Loucy (cell line): ENCODE measurements at regions not wholly inside any gene's neighbourhood (a gene's known extent, or its start where the extent isn't known, plus 50 kb on each side); places are given as distances from the start of the nearest gene placed in this dataset.

Experiments
- H2AFZ ChIP-seq: fragments of 200-600 bp; sonication (generic); 2 replicates; pipeline ENCODE4 v1.6.0; 2016; ENCODE audit warnings: antibody characterized with exemption, mild to moderate bottlenecking, low read length, moderate library complexity
- H3F3A ChIP-seq: fragments of 200-600 bp; 2 replicates; pipeline ENCODE4 v1.6.0; 2016; ENCODE audit warnings: antibody characterized with exemption, low read depth, mild to moderate bottlenecking
- H3K27me3 ChIP-seq: fragments of 200-600 bp; sonication (generic); 2 replicates; pipeline ENCODE4 v1.6.1; 2014; ENCODE audit warnings: low read length, mild to moderate bottlenecking; ENCODE audit not compliant: insufficient read depth, poor library complexity, severe bottlenecking
- H3K36me3 ChIP-seq: fragments of 200-600 bp; sonication (generic); 2 replicates; pipeline ENCODE4 v1.6.1; 2016; ENCODE audit warnings: low read length; ENCODE audit not compliant: insufficient read depth
- H3K4me1 ChIP-seq: fragments of 200-600 bp; sonication (generic); 2 replicates; pipeline ENCODE4 v1.5.1; 2014; ENCODE audit warnings: low read length, mild to moderate bottlenecking; ENCODE audit not compliant: insufficient read depth, poor library complexity, severe bottlenecking
- H3K4me2 ChIP-seq: fragments of 200-600 bp; sonication (generic); 2 replicates; pipeline ENCODE4 v1.6.0; 2014; ENCODE audit warnings: antibody characterized with exemption, low read length, low read depth, mild to moderate bottlenecking; ENCODE audit not compliant: poor library complexity, severe bottlenecking
- H3K4me3 ChIP-seq: fragments of 200-600 bp; sonication (generic); 2 replicates; pipeline ENCODE4 v1.5.1; 2014; ENCODE audit warnings: low read length, mild to moderate bottlenecking, mixed read lengths; ENCODE audit not compliant: poor library complexity, severe bottlenecking
- H3K79me2 ChIP-seq: fragments of 200-600 bp; sonication (generic); 2 replicates; pipeline ENCODE4 v1.6.1; 2014; ENCODE audit warnings: low read length; ENCODE audit not compliant: insufficient read depth
- H3K9ac ChIP-seq: fragments of 200-600 bp; sonication (generic); 2 replicates; pipeline ENCODE4 v1.6.0; 2014; ENCODE audit warnings: mild to moderate bottlenecking, low read depth, low read length, moderate library complexity; ENCODE audit not compliant: poor library complexity, severe bottlenecking
- H3K9me2 ChIP-seq: fragments of 200-600 bp; sonication (generic); replicated peaks from 2 replicates; pipeline ENCODE4 v1.6.1; 2016; ENCODE audit warnings: low read depth, low read length, mixed read lengths
- H3K9me3 ChIP-seq: fragments of 200-600 bp; sonication (generic); 2 replicates; pipeline ENCODE4 v1.6.1; 2014; ENCODE audit warnings: mild to moderate bottlenecking, antibody characterized with exemption, low read length, low read depth; ENCODE audit not compliant: insufficient read depth
- H4K20me1 ChIP-seq: fragments of 200-600 bp; sonication (generic); 2 replicates; pipeline ENCODE4 v1.6.0; 2014; ENCODE audit warnings: antibody characterized with exemption, low read length, mild to moderate bottlenecking; ENCODE audit not compliant: insufficient read depth, poor library complexity, severe bottlenecking
- EZH2phosphoT487 ChIP-seq: fragments of 200-600 bp; IDR thresholded peaks from 2 replicates; pipeline ENCODE4 v1.6.1; 2018; ENCODE audit warnings: antibody characterized with exemption, mild to moderate bottlenecking, moderate library complexity, borderline replicate concordance
- TF ChIP-seq, protein P1 (sequence below): fragments of 200-600 bp; sonication (generic); conservative IDR thresholded peaks from 2 replicates; pipeline ENCODE4 v1.5.1; 2014; ENCODE audit warnings: mild to moderate bottlenecking, antibody characterized with exemption, low read length

DNA sequence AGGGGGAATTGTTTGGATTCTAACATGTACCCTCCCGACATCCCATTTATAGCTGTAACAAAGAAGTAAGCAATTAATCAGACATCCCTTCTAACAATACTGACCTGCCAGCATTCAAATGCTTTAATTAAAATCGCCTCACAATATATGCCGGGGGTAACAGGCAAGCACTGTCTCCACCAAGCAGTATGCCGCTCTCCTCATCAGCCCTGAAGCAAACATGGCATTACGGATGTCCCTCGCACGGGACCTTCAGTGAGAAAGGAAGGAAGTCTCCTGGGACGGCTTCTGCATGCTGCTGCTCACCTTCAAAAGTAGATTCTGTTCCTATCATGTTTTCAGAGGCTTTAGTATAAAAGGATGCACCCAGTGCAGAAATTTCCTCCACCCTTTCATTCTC, 292.7 kb upstream of the POU3F3 start:
- no peak overlapping the region for H2AFZ ChIP-seq
- no peaks in the 10 kb centered on the region for H3K36me3 ChIP-seq
- no peak overlapping the region for H3K4me3 ChIP-seq
- H3K9me2 ChIP-seq: no peaks in the 10 kb centered on the region
- H3K4me1 ChIP-seq: peaks cover 6% of the 10 kb centered on the region
- no peak overlapping the region for H3K9ac ChIP-seq
- H3K27me3 ChIP-seq: no peaks in the 10 kb centered on the region
- no peaks in the 10 kb centered on the region for H4K20me1 ChIP-seq
- no peak overlapping the region for H3K4me2 ChIP-seq
- TF ChIP-seq EZH2phosphoT487: no peak
- TF ChIP-seq, protein P1, sequence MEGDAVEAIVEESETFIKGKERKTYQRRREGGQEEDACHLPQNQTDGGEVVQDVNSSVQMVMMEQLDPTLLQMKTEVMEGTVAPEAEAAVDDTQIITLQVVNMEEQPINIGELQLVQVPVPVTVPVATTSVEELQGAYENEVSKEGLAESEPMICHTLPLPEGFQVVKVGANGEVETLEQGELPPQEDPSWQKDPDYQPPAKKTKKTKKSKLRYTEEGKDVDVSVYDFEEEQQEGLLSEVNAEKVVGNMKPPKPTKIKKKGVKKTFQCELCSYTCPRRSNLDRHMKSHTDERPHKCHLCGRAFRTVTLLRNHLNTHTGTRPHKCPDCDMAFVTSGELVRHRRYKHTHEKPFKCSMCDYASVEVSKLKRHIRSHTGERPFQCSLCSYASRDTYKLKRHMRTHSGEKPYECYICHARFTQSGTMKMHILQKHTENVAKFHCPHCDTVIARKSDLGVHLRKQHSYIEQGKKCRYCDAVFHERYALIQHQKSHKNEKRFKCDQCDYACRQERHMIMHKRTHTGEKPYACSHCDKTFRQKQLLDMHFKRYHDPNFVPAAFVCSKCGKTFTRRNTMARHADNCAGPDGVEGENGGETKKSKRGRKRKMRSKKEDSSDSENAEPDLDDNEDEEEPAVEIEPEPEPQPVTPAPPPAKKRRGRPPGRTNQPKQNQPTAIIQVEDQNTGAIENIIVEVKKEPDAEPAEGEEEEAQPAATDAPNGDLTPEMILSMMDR: no peak
- no peaks in the 10 kb centered on the region for H3K79me2 ChIP-seq
- H3F3A ChIP-seq: no peaks in the 10 kb centered on the region
- no peaks in the 10 kb centered on the region for H3K9me3 ChIP-seq

DNA sequence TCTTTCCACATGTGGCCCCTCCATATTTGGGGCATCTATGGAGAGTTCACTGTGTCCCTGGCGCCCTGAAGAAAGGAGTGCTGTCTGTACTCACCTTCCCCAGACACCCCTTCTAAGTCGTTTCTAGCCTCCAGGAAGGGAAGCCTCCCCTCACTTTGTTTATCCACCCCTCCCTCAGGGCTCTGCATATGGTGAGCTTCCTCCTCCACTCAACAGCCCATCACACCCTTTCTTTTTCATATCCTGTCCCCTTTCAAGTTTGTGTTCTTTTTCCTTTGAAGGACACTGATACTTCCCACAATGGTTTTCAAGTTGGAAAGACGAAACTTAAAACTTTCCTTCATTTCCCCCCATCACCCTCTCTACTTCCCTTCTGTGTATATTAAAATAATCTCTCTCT, 291.4 kb upstream of the POU3F3 start:
- no peaks in the 10 kb centered on the region for H3K79me2 ChIP-seq

DNA sequence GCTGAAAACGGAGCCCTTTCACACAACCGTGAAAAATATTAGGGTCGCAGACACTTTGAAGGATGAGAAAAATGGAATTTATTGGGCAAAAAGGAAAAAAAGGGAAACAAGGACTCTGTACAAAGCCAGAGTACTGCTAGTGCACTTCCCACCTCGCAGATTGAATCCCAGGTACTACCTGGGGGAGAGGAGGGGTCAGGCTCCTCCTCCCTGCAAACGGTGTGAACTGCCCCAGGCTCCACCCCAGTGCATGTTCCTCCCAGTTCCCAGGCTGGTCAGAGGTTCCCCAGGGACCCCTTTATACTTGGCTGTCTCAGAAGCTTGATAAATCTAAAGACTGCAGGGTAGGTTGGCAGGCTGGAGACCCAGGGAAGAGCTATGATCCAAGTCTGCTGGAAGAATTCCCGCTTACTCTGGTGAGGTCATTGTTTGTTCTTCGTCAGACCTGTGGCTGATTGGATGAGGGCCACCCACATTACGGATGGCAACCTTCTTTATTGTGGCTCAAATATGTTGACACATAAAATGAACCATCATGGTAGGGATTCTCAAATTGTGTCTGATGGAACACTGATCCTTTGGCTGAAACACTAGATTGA, 290.4 kb upstream of the POU3F3 start:
- H3K4me1 ChIP-seq: peaks cover 6% of the 10 kb centered on the region
- H3K4me2 ChIP-seq: no peak overlapping the region
- no peaks in the 10 kb centered on the region for H3K9me2 ChIP-seq
- H3K9me3 ChIP-seq: no peaks in the 10 kb centered on the region
- H2AFZ ChIP-seq: no peak overlapping the region
- TF ChIP-seq, protein P1: no peak
- TF ChIP-seq EZH2phosphoT487: no peak
- H3K36me3 ChIP-seq: no peaks in the 10 kb centered on the region
- H4K20me1 ChIP-seq: no peaks in the 10 kb centered on the region
- H3F3A ChIP-seq: no peaks in the 10 kb centered on the region
- H3K79me2 ChIP-seq: no peaks in the 10 kb centered on the region
- H3K27me3 ChIP-seq: no peaks in the 10 kb centered on the region
- no peak overlapping the region for H3K9ac ChIP-seq
- H3K4me3 ChIP-seq: no peak overlapping the region

More for the DNA sequence above, 291.4 kb upstream of the POU3F3 start:
- peak overlapping the region; percentile 16 for H3K4me2 ChIP-seq
- peak overlapping the region; percentile 82 for H2AFZ ChIP-seq
- H3F3A ChIP-seq: no peaks in the 10 kb centered on the region
- no peaks in the 10 kb centered on the region for H3K27me3 ChIP-seq
- no peaks in the 10 kb centered on the region for H3K36me3 ChIP-seq
- TF ChIP-seq, protein P1: no peak
- no peak for TF ChIP-seq EZH2phosphoT487
- no peaks in the 10 kb centered on the region for H3K9me3 ChIP-seq
- no peaks in the 10 kb centered on the region for H3K9me2 ChIP-seq
- H3K9ac ChIP-seq: no peak overlapping the region
- H4K20me1 ChIP-seq: no peaks in the 10 kb centered on the region
- H3K4me1 ChIP-seq: peaks cover 6% of the 10 kb centered on the region
- no peak overlapping the region for H3K4me3 ChIP-seq
